Endodermal cell (in vitro differentiated cells): ENCODE measurements at regions not wholly inside any gene's neighbourhood (a gene's known extent, or its start where the extent isn't known, plus 50 kb on each side); places are given as distances from the start of the nearest gene placed in this dataset.

Source experiments
- DNase-seq: peaks from one replicate; pipeline ENCODE4 v3.0.0-alpha.2; 2017
- H3K27ac ChIP-seq: 2 replicates; pipeline ENCODE4 v1.5.1; 2013; ENCODE audit warnings: mild to moderate bottlenecking, low read depth, low read length, moderate library complexity
- H3K27me3 ChIP-seq: 2 replicates; pipeline ENCODE4 v1.6.1; 2013; ENCODE audit warnings: mild to moderate bottlenecking, low read length, moderate library complexity; ENCODE audit not compliant: insufficient read depth, control insufficient read depth, poor library complexity, severe bottlenecking
- H3K36me3 ChIP-seq: 2 replicates; pipeline ENCODE4 v1.7.0; 2013; ENCODE audit warnings: mild to moderate bottlenecking, low read length, moderate library complexity; ENCODE audit not compliant: control insufficient read depth, insufficient read depth
- H3K4me1 ChIP-seq: one replicate; pipeline ENCODE4 v1.7.0; 2013; ENCODE audit warnings: low read length; ENCODE audit not compliant: control insufficient read depth, insufficient read depth
- H3K4me3 ChIP-seq: 2 replicates; pipeline ENCODE4 v1.5.1; 2013; ENCODE audit warnings: mild to moderate bottlenecking, low read length, moderate library complexity
- H3K9ac ChIP-seq: 2 replicates; pipeline ENCODE4 v1.6.1; 2013; ENCODE audit warnings: mild to moderate bottlenecking, low read length, moderate library complexity; ENCODE audit not compliant: poor library complexity, severe bottlenecking; ENCODE audit errors: extremely low read depth
- H3K9me3 ChIP-seq: 2 replicates; pipeline ENCODE4 v1.6.1; 2013; ENCODE audit warnings: mild to moderate bottlenecking, low read length, moderate library complexity; ENCODE audit not compliant: control insufficient read depth
- H3K27ac Mint-ChIP-seq: 2 replicates; pipeline ENCODE4 v1.8.0; 2020; ENCODE audit warnings: mixed read lengths
- H3K27me3 Mint-ChIP-seq: 2 replicates; pipeline ENCODE4 v1.8.0; 2021; ENCODE audit warnings: mild to moderate bottlenecking, mixed read lengths; ENCODE audit not compliant: insufficient read depth
- H3K36me3 Mint-ChIP-seq: 2 replicates; pipeline ENCODE4 v1.8.0; 2020; ENCODE audit warnings: low read depth, mixed read lengths
- H3K4me1 Mint-ChIP-seq: 2 replicates; pipeline ENCODE4 v1.8.0; 2020; ENCODE audit warnings: mixed read lengths
- H3K4me3 Mint-ChIP-seq: 2 replicates; pipeline ENCODE4 v1.8.0; 2020; ENCODE audit warnings: mild to moderate bottlenecking, moderate library complexity, mixed read lengths
- H3K9me3 Mint-ChIP-seq: 2 replicates; pipeline ENCODE4 v1.8.0; 2020; ENCODE audit warnings: mild to moderate bottlenecking, mixed read lengths
- WGBS, 2 experiments: methylation state at CpG; one replicate each; pipeline versions ENCODE4 v1.1.5 to v1.1.7; 2013; ENCODE audit warnings: missing lambda C conversion rate in 2 of 2, mixed read lengths in 1 of 2; ENCODE audit not compliant: insufficient coverage in 1 of 2, insufficient read length in 1 of 2; 5-methylcytosine and 5-hydroxymethylcytosine counted together
- TF ChIP-seq, protein P1 (sequence below): fragments of 200-600 bp; sonication (generic); conservative IDR thresholded peaks from 2 replicates; pipeline ENCODE4 v1.5.0; 2021; ENCODE audit warnings: antibody characterized with exemption, mild to moderate bottlenecking

DNA sequence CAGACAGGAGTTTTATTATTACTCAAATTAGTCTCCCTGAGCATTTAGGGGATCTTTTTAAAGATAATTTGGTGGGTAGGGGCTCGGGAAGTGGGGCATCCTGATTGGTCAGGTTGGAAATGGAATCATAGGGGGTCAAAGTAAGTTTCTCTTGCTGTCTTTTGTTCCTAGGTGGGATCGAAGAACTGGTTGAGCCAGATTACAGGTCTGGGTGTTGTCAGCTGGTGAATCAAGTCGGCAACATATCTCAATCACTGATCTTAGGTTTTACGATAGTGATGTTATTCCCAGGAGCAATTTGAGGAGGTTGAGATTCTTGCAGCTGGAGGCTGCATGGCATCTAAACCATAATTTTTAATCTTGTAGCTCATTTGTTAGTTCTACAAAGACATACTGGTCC is 629.5 kb upstream of the AMOT start:
- TF ChIP-seq, protein P1, sequence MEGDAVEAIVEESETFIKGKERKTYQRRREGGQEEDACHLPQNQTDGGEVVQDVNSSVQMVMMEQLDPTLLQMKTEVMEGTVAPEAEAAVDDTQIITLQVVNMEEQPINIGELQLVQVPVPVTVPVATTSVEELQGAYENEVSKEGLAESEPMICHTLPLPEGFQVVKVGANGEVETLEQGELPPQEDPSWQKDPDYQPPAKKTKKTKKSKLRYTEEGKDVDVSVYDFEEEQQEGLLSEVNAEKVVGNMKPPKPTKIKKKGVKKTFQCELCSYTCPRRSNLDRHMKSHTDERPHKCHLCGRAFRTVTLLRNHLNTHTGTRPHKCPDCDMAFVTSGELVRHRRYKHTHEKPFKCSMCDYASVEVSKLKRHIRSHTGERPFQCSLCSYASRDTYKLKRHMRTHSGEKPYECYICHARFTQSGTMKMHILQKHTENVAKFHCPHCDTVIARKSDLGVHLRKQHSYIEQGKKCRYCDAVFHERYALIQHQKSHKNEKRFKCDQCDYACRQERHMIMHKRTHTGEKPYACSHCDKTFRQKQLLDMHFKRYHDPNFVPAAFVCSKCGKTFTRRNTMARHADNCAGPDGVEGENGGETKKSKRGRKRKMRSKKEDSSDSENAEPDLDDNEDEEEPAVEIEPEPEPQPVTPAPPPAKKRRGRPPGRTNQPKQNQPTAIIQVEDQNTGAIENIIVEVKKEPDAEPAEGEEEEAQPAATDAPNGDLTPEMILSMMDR = no peak
- no peak overlapping the region for H3K27ac Mint-ChIP-seq
- no peaks in the 10 kb centered on the region for H3K4me1 Mint-ChIP-seq
- Histone ChIP-seq H3K4me1 (no peaks in the 10 kb centered on the region), H3K36me3 (no peaks in the 10 kb centered on the region), H3K9me3 (no peaks in the 10 kb centered on the region), H3K9ac (no peak overlapping the region), H3K4me3 (no peak overlapping the region), H3K27me3 (no peaks in the 10 kb centered on the region), H3K27ac (no peak overlapping the region)
- H3K4me3 Mint-ChIP-seq = no peak overlapping the region
- no peaks in the 10 kb centered on the region for H3K36me3 Mint-ChIP-seq
- WGBS, 2 experiments = 90 to 100% methylated on average over 2 to 4 of the region's 4 CpGs
- no peaks in the 10 kb centered on the region for H3K27me3 Mint-ChIP-seq
- DNase-seq = no peak
- H3K9me3 Mint-ChIP-seq = peaks cover 3% of the 10 kb centered on the region

DNA sequence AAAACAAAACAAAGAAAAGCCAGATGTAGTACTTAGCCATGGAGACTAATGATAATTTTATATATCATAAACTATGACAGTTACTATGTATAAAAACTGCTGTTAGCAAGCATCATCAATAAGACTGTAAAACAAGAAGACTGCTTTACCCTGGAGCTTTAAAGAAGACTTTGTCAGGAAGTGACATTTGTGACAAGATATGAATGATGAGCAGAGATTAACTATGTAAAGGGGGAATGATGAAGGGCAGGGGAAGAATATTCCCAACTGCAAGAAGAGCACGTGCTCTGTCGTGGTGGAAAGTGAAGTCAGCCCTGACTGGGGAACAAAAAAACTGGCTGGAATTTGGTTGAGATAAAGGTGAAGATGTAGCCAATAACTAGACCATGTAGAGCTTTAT is 617.1 kb upstream of the AMOT start:
- Histone ChIP-seq H3K4me3 (no peak overlapping the region), H3K27me3 (no peaks in the 10 kb centered on the region), H3K9ac (no peak overlapping the region), H3K9me3 (no peaks in the 10 kb centered on the region), H3K4me1 (no peaks in the 10 kb centered on the region), H3K27ac (no peak overlapping the region), H3K36me3 (no peaks in the 10 kb centered on the region)
- Mint-ChIP-seq H3K4me1 (peaks cover 5% of the 10 kb centered on the region), H3K4me3 (no peak overlapping the region), H3K36me3 (no peaks in the 10 kb centered on the region), H3K27ac (no peak overlapping the region), H3K9me3 (no peaks in the 10 kb centered on the region), H3K27me3 (no peaks in the 10 kb centered on the region)
- TF ChIP-seq, protein P1 = no peak
- no peak for DNase-seq
- 94% methylated on average over 2 of the region's 2 CpGs; no CpG with 5 or more reads in 1 of the 2 experiments for WGBS, 2 experiments

DNA sequence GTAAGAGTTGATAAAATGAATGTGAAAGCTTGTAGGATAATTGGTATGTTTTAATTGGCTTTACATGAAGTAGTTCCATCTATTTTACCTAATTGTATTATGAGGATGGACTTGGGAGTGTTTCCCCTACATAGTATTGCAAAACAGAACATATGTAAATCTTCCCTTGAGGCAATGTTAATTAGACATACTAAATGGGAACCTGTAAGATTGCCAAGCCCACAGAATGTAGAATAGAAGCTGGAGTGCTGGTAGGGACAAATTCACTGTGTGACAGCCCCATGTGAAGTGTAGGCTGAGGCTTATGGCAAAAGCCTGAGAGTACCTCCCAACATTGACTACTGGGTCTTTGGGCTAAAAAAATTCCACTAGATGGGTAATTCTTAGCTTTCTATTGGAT is 615.0 kb upstream of the AMOT start:
- Mint-ChIP-seq H3K36me3 (no peaks in the 10 kb centered on the region), H3K4me1 (peaks cover 5% of the 10 kb centered on the region), H3K9me3 (no peaks in the 10 kb centered on the region), H3K27me3 (no peaks in the 10 kb centered on the region), H3K4me3 (no peak overlapping the region), H3K27ac (no peak overlapping the region)
- TF ChIP-seq, protein P1 = no peak
- Histone ChIP-seq H3K36me3 (no peaks in the 10 kb centered on the region), H3K27me3 (no peaks in the 10 kb centered on the region), H3K4me3 (no peak overlapping the region), H3K27ac (no peak overlapping the region), H3K9ac (no peak overlapping the region), H3K4me1 (no peaks in the 10 kb centered on the region), H3K9me3 (no peaks in the 10 kb centered on the region)
- no peak for DNase-seq
